CD4-positive, alpha-beta T cell (primary cell): ENCODE measurements at regions not wholly inside any gene's neighbourhood (a gene's known extent, or its start where the extent isn't known, plus 50 kb on each side); places are given as distances from the start of the nearest gene placed in this dataset.
"Not testable (repeated sequence)": the region's sequence is repeated elsewhere in the genome, so short reads cannot be mapped to it uniquely, and the experiment has no call there.

Experiments
- ATAC-seq: fragments of 200-7000 bp; cut with Tn5 transposase; one replicate; pipeline ENCODE4 v1.10.0; 2022; ENCODE audit warnings: mild to moderate bottlenecking; ENCODE audit not compliant: poor library complexity
- CTCF ChIA-PET: fragments of 350-600 bp; sonication (Branson Sonifier 250); formaldehyde crosslinking; loops from one replicate; lab custom pipeline; 2021; ENCODE audit warnings: antibody characterized with exemption, inconsistent platforms; lab: Charles Lee
- POLR2A ChIA-PET: fragments of 350-600 bp; sonication (Branson Sonifier 250); formaldehyde crosslinking; loops from one replicate; lab custom pipeline; 2021; ENCODE audit warnings: antibody characterized with exemption, inconsistent platforms; lab: Charles Lee
- DNase-seq, 14 experiments: peaks; one replicate each; pipeline ENCODE4 v3.0.0-alpha.2; 2013 to 2020; ENCODE audit warnings: mixed read lengths in 2 of 14
- H3K27ac ChIP-seq, 2 donors: one replicate each; pipeline versions ENCODE4 v1.5.1 to v1.7.0; 2013; ENCODE audit warnings: low read length in 2 of 2, low read depth in 1 of 2, mild to moderate bottlenecking in 1 of 2
- H3K27me3 ChIP-seq, 2 experiments: 1 replicate in 1 of 2; 2 replicates in 1 of 2; pipeline versions ENCODE4 v1.6.1 to v1.7.0; 2013; ENCODE audit warnings: low read length in 2 of 2, control low read depth in 1 of 2, mild to moderate bottlenecking in 1 of 2, moderate library complexity in 1 of 2; ENCODE audit not compliant: insufficient read depth in 2 of 2, control insufficient read depth in 1 of 2
- H3K36me3 ChIP-seq: one replicate; pipeline ENCODE4 v1.6.1; 2013; ENCODE audit warnings: low read length, control low read depth; ENCODE audit not compliant: insufficient read depth
- H3K4me1 ChIP-seq: one replicate; pipeline ENCODE4 v1.6.1; 2013; ENCODE audit warnings: low read length, control low read depth; ENCODE audit not compliant: insufficient read depth
- H3K4me3 ChIP-seq: one replicate; pipeline ENCODE4 v1.5.1; 2013; ENCODE audit warnings: mild to moderate bottlenecking, low read length, moderate library complexity
- H3K9me3 ChIP-seq, 2 experiments: 1 replicate in 1 of 2; 2 replicates in 1 of 2; pipeline versions ENCODE4 v1.6.1 to v1.7.0; 2013; ENCODE audit warnings: low read length in 2 of 2, mild to moderate bottlenecking in 2 of 2, control low read depth in 1 of 2, moderate library complexity in 1 of 2; ENCODE audit not compliant: control insufficient read depth in 1 of 2, insufficient read depth in 1 of 2
- H3K27ac Mint-ChIP-seq: one replicate; pipeline ENCODE4 v1.8.0; 2020; ENCODE audit warnings: mixed read lengths
- H3K27me3 Mint-ChIP-seq: one replicate; pipeline ENCODE4 v1.8.0; 2021; ENCODE audit warnings: mixed read lengths
- H3K36me3 Mint-ChIP-seq: one replicate; pipeline ENCODE4 v1.8.0; 2021; ENCODE audit warnings: low read depth, mixed read lengths
- H3K4me1 Mint-ChIP-seq: one replicate; pipeline ENCODE4 v1.8.0; 2021; ENCODE audit warnings: low read depth, mixed read lengths
- H3K4me3 Mint-ChIP-seq: one replicate; pipeline ENCODE4 v1.8.0; 2020; ENCODE audit warnings: mild to moderate bottlenecking, mixed read lengths
- H3K9me3 Mint-ChIP-seq: one replicate; pipeline ENCODE4 v1.8.0; 2020; ENCODE audit warnings: mixed read lengths
- intact Hi-C, 2 experiments: fragments of 100-400 bp; cut with DNase I in 1 of 2; cut with micrococcal nuclease in 1 of 2; formaldehyde crosslinking; loops; one replicate each; pipeline versions ENCODE4 v1.15.1 to v1.9.0; 2023 to 2025; cut with DNase I, micrococcal nuclease
- TF ChIP-seq, protein P1 (sequence below): fragments of 200-600 bp; IDR thresholded peaks from one replicate; pipeline ENCODE4 v1.8.0; 2022; ENCODE audit warnings: antibody characterized with exemption, mild to moderate bottlenecking

DNA sequence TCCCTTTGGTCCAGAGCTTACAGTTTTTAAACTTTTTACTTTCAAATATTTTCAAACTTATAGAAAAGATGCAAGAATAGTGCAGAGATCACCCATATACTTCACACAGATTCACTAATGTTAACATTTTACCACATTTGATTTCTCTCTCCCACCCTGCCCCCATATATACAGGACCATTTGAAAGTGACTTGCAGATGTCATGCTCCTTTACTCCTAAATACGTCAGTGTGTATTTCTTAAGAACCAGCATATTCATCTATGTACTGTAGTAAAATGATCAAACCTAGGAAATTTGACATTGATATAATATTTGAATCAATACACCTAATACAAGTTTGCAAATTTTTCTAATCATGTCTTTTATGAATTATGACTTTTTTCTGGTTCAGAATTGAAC, 100.4 kb upstream of the CHD1 start:
- Mint-ChIP-seq H3K4me3 (no peak overlapping the region), H3K36me3 (peaks cover 5% of the 10 kb centered on the region), H3K9me3 (no peaks in the 10 kb centered on the region), H3K27me3 (no peaks in the 10 kb centered on the region), H3K27ac (no peak overlapping the region), H3K4me1 (peaks cover 63% of the 10 kb centered on the region)
- Histone ChIP-seq H3K27ac (no peak overlapping the region), H3K9me3 (no peaks in the 10 kb centered on the region), H3K4me3 (no peak overlapping the region), H3K36me3 (no peaks in the 10 kb centered on the region), H3K27me3 (no peaks in the 10 kb centered on the region), H3K4me1 (peaks cover 30% of the 10 kb centered on the region)
- ChIA-PET CTCF (interaction anchor here (1.0 kb wide), 1 partner anchor 31 kb away, joined by 5 read pairs; no protein-coding TSS in a partner anchor), POLR2A (interaction anchor here (1.0 to 5.2 kb wide), 2 partner anchors 8 to 100 kb away, joined by 4 to 40 read pairs; partner anchors contain the start of gene CHD1)
- intact Hi-C loops: loop anchor here in 1 of 2 experiments (5.0 kb wide), 1 partner anchor 33 kb away; no protein-coding TSS in a partner anchor
- DNase-seq: no peak
- TF ChIP-seq, protein P1, sequence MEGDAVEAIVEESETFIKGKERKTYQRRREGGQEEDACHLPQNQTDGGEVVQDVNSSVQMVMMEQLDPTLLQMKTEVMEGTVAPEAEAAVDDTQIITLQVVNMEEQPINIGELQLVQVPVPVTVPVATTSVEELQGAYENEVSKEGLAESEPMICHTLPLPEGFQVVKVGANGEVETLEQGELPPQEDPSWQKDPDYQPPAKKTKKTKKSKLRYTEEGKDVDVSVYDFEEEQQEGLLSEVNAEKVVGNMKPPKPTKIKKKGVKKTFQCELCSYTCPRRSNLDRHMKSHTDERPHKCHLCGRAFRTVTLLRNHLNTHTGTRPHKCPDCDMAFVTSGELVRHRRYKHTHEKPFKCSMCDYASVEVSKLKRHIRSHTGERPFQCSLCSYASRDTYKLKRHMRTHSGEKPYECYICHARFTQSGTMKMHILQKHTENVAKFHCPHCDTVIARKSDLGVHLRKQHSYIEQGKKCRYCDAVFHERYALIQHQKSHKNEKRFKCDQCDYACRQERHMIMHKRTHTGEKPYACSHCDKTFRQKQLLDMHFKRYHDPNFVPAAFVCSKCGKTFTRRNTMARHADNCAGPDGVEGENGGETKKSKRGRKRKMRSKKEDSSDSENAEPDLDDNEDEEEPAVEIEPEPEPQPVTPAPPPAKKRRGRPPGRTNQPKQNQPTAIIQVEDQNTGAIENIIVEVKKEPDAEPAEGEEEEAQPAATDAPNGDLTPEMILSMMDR: no peak
- no peak for ATAC-seq

DNA sequence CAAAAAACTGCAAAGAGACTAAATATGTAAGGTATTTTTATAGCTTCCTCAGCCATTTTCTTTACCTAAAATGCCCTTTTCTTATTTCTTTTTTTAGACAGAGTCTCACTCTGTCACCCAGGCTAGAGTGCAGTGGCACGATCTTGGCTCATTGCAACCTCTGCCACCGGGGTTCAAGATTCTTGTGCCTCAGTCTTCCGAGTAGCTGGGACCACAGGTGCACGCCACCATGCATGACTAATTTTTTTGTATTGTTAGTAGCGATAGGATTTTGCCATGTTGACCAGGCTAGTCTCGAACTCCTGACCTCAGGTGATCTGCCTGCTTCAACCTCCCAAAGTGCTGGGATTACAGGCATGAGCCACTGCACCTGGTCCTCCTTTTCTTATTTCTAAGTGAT, 99.4 kb upstream of the CHD1 start:
- ATAC-seq, H3K27me3 Mint-ChIP-seq, DNase-seq, H3K9me3 Mint-ChIP-seq, H3K9me3 ChIP-seq, H3K36me3 Mint-ChIP-seq, H3K4me3 Mint-ChIP-seq, H3K27ac ChIP-seq, H3K27me3 ChIP-seq, H3K36me3 ChIP-seq, H3K4me3 ChIP-seq: not testable (repeated sequence)
- intact Hi-C loops: loop anchor here in 1 of 2 experiments (5.0 kb wide), 1 partner anchor 34 kb away; no protein-coding TSS in a partner anchor
- H3K27ac Mint-ChIP-seq: peak overlapping the region; percentile 19
- H3K4me1 Mint-ChIP-seq: peaks cover 53% of the 10 kb centered on the region
- peaks cover 28% of the 10 kb centered on the region for H3K4me1 ChIP-seq
- POLR2A ChIA-PET: interaction anchor here (1.0 to 5.2 kb wide), 3 partner anchors 9 to 99 kb away, joined by 4 to 40 read pairs (median 18); partner anchors contain the start of gene CHD1
- CTCF ChIA-PET: interaction anchor here (1.5 kb wide), 1 partner anchor 10 kb away, joined by 4 read pairs; no protein-coding TSS in a partner anchor

DNA sequence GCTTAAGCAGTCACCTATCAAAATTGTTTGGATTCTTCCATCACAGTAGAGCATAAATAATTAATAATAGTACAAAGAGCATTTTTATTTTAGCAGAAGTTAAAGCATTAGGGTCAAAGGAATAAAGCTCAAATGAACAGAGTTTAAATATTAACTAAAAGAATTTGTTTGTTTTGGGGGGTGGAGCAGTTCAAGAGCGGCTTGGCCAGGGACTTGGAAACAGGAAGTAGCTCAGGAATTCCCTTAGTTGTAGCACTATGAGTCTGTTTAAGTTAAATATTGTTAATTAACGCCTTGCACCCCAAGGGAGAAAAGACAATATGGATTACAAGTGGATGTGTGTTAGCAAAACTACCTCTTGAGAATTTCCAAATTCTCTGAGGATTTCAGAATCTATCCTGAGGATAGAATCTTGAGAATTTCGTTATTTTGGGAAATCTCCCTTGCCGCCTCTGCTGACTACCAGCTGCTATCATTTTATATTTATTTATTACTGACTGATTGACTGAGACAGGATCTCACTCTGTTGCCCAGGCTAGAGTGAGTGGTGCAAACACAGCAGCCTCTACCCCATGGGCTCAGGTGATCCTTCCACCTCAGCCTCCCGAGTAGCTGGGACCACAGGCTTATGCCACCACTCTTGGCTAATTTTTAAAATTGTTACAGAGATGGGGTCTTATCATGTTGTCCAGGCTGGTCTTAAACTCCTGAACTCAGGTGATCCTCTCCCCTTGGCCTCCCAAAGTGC, 96.7 kb upstream of the CHD1 start:
- CTCF ChIA-PET: no interaction called here
- no peak overlapping the region for H3K27ac Mint-ChIP-seq

More for the DNA sequence above, 96.7 kb upstream of the CHD1 start:
- TF ChIP-seq, protein P1: no peak
- Mint-ChIP-seq H3K4me3 (no peak overlapping the region), H3K4me1 (peaks cover 30% of the 10 kb centered on the region), H3K36me3 (no peaks in the 10 kb centered on the region), H3K27me3 (no peaks in the 10 kb centered on the region), H3K9me3 (no peaks in the 10 kb centered on the region)
- ATAC-seq (no peak), DNase-seq (no peak)
- Histone ChIP-seq H3K27me3 (no peaks in the 10 kb centered on the region), H3K4me3 (no peak overlapping the region), H3K4me1 (peaks cover 16% of the 10 kb centered on the region), H3K27ac (no peak overlapping the region), H3K36me3 (no peaks in the 10 kb centered on the region), H3K9me3 (no peaks in the 10 kb centered on the region)
- POLR2A ChIA-PET: interaction anchor here (1.2 to 5.2 kb wide), 3 partner anchors 12 to 96 kb away, joined by 3 to 40 read pairs (median 18); partner anchors contain the start of gene CHD1
- intact Hi-C loops: loop anchor here in 1 of 2 experiments (5.0 kb wide), 1 partner anchor 37 kb away; no protein-coding TSS in a partner anchor
